Hypothalamus (tissue), 51 donors: ENCODE measurements at regions not wholly inside any gene's neighbourhood (a gene's known extent, or its start where the extent isn't known, plus 50 kb on each side); places are given as distances from the start of the nearest gene placed in this dataset.

Experiments used
- DNase-seq, 51 donors: peaks; one replicate each; lab custom pipeline; 2025; lab: John Stamatoyannopoulos, UW

- DNase-seq, result no peak
Observed at GRCh38 chr3:74357881-74358280, 256.6 kb downstream of the CNTN3 start.

GRCh38 chr3:74353039-74353438 lies 261.4 kb downstream of the CNTN3 start:
- DNase-seq, result no peak

- DNase-seq, result no peak
Observed at GRCh38 chr3:74352166-74352565, 262.3 kb downstream of the CNTN3 start.

- peak in 1 of 51 donors; percentile 45 for DNase-seq
Observed at GRCh38 chr3:74351213-74351612, 263.2 kb downstream of the CNTN3 start.

GRCh38 chr3:74349015-74349414 lies 265.4 kb downstream of the CNTN3 start:
- DNase-seq, result no peak

GRCh38 chr3:74347563-74348268 lies 266.7 kb downstream of the CNTN3 start:
- no peak for DNase-seq

- no peak for DNase-seq
Observed at GRCh38 chr3:74346896-74347295, 267.6 kb downstream of the CNTN3 start.

- DNase-seq, result no peak
Observed at GRCh38 chr3:74345701-74346100, 268.8 kb downstream of the CNTN3 start.

GRCh38 chr3:74344865-74345440 lies 269.5 kb downstream of the CNTN3 start:
- DNase-seq, result no peak

- no peak for DNase-seq
Observed at GRCh38 chr3:74343391-74343790, 271.1 kb downstream of the CNTN3 start.

- no peak for DNase-seq
Observed at GRCh38 chr3:74338998-74339397, 275.5 kb downstream of the CNTN3 start.

- DNase-seq, result no peak
Observed at GRCh38 chr3:74332165-74332564, 282.3 kb downstream of the CNTN3 start.

- no peak for DNase-seq
Observed at GRCh38 chr3:74331711-74332110, 282.7 kb downstream of the CNTN3 start.

GRCh38 chr3:74329096-74329495 lies 285.4 kb downstream of the CNTN3 start:
- DNase-seq, result no peak

- no peak for DNase-seq
Observed at GRCh38 chr3:74328435-74328834, 286.0 kb downstream of the CNTN3 start.

GRCh38 chr3:74315291-74315690 lies 299.2 kb downstream of the CNTN3 start:
- no peak for DNase-seq

GRCh38 chr3:74314696-74315095 lies 299.8 kb downstream of the CNTN3 start:
- DNase-seq, result no peak

- no peak for DNase-seq
Observed at GRCh38 chr3:74309716-74310115, 304.7 kb downstream of the CNTN3 start.

- DNase-seq, result no peak
Observed at GRCh38 chr3:74304424-74304823, 310.0 kb downstream of the CNTN3 start.

GRCh38 chr3:74303711-74304110 lies 310.7 kb downstream of the CNTN3 start:
- no peak for DNase-seq

- DNase-seq, result no peak
Observed at GRCh38 chr3:74302969-74303368, 311.5 kb downstream of the CNTN3 start.

GRCh38 chr3:74302281-74302680 lies 312.2 kb downstream of the CNTN3 start:
- no peak for DNase-seq

- DNase-seq, result no peak
Observed at GRCh38 chr3:74301056-74301455, 313.4 kb downstream of the CNTN3 start.
